ENCODE measurements at regions not wholly inside any gene's neighbourhood (a gene's known extent, or its start where the extent isn't known, plus 50 kb on each side); places are given as distances from the start of the nearest gene placed in this dataset.

DNA sequence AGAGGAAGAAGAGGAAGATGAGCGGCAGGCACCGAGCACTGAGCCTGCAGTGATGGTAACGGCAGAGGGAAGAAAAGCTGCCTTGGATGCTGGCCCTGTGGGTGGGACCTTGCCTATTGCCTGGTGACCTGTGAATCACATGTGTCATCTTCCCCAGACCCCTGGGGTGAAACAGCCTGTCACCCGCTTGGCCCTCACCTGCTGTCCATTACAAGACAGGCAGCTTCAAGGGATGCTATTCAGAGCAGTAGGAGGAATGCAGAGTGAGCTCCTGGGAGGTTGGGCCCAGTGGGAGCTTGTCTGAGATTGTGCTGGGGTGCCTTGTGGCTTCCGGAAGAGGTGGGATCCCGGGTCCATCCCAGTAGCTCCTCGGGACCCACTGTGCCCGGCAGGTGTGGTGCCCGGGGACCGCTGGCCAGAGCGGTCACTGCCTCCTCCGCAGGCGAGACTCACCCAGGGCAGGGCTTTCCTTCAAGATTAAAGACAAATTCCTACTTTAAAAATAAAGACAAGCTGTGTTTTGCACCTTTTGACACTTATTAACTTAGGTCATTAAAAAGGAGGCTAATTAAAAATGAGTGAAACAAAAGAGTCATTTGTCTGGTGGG, 440.2 kb upstream of the MKI67 start:
- TF ChIP-seq, protein P1, sequence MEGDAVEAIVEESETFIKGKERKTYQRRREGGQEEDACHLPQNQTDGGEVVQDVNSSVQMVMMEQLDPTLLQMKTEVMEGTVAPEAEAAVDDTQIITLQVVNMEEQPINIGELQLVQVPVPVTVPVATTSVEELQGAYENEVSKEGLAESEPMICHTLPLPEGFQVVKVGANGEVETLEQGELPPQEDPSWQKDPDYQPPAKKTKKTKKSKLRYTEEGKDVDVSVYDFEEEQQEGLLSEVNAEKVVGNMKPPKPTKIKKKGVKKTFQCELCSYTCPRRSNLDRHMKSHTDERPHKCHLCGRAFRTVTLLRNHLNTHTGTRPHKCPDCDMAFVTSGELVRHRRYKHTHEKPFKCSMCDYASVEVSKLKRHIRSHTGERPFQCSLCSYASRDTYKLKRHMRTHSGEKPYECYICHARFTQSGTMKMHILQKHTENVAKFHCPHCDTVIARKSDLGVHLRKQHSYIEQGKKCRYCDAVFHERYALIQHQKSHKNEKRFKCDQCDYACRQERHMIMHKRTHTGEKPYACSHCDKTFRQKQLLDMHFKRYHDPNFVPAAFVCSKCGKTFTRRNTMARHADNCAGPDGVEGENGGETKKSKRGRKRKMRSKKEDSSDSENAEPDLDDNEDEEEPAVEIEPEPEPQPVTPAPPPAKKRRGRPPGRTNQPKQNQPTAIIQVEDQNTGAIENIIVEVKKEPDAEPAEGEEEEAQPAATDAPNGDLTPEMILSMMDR (IDR thresholded peaks at IDR 0.05 in 2 of 3, conservative IDR thresholded peaks at IDR 0.05 in 1 of 3; ENCODE audit: insufficient read depth in 2 of 3, low read depth in 1 of 3, low read length in 3 of 3), result no peak
- no peak for TF ChIP-seq SRSF9 (IDR thresholded peaks at IDR 0.05; ENCODE audit: borderline replicate concordance, low read depth, low read length)
- TF ChIP-seq, protein P2, sequence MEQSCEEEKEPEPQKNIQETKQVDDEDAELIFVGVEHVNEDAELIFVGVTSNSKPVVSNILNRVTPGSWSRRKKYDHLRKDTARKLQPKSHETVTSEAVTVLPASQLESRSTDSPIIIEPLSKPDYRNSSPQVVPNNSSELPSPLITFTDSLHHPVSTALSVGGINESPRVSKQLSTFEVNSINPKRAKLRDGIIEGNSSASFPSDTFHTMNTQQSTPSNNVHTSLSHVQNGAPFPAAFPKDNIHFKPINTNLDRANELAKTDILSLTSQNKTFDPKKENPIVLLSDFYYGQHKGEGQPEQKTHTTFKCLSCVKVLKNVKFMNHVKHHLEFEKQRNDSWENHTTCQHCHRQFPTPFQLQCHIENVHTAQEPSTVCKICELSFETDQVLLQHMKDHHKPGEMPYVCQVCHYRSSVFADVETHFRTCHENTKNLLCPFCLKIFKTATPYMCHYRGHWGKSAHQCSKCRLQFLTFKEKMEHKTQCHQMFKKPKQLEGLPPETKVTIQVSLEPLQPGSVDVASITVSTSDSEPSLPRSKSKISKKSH (CRISPR knock-in tag; IDR thresholded peaks at IDR 0.05), result no peak
- TF ChIP-seq, protein P3, sequence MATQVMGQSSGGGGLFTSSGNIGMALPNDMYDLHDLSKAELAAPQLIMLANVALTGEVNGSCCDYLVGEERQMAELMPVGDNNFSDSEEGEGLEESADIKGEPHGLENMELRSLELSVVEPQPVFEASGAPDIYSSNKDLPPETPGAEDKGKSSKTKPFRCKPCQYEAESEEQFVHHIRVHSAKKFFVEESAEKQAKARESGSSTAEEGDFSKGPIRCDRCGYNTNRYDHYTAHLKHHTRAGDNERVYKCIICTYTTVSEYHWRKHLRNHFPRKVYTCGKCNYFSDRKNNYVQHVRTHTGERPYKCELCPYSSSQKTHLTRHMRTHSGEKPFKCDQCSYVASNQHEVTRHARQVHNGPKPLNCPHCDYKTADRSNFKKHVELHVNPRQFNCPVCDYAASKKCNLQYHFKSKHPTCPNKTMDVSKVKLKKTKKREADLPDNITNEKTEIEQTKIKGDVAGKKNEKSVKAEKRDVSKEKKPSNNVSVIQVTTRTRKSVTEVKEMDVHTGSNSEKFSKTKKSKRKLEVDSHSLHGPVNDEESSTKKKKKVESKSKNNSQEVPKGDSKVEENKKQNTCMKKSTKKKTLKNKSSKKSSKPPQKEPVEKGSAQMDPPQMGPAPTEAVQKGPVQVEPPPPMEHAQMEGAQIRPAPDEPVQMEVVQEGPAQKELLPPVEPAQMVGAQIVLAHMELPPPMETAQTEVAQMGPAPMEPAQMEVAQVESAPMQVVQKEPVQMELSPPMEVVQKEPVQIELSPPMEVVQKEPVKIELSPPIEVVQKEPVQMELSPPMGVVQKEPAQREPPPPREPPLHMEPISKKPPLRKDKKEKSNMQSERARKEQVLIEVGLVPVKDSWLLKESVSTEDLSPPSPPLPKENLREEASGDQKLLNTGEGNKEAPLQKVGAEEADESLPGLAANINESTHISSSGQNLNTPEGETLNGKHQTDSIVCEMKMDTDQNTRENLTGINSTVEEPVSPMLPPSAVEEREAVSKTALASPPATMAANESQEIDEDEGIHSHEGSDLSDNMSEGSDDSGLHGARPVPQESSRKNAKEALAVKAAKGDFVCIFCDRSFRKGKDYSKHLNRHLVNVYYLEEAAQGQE (IDR thresholded peaks at IDR 0.05; ENCODE audit: borderline replicate concordance), result no peak
- TF ChIP-seq, protein P3 (CRISPR knock-in tag; IDR thresholded peaks at IDR 0.05; ENCODE audit: low read depth), result no peak
- TF ChIP-seq ELF4 (CRISPR knock-in tag; IDR thresholded peaks at IDR 0.05), result no peak
- TF ChIP-seq, protein P4, sequence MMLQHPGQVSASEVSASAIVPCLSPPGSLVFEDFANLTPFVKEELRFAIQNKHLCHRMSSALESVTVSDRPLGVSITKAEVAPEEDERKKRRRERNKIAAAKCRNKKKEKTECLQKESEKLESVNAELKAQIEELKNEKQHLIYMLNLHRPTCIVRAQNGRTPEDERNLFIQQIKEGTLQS (IDR thresholded peaks at IDR 0.05), result no peak
- TF ChIP-seq, protein P4 (CRISPR knock-in tag; conservative IDR thresholded peaks at IDR 0.05), result no peak
- no peak for TF ChIP-seq SMC3 (conservative IDR thresholded peaks at IDR 0.05; ENCODE audit: insufficient read depth, low read depth, low read length)

Data from K562 (cell line).